ENCODE measurements at regions not wholly inside any gene's neighbourhood (a gene's known extent, or its start where the extent isn't known, plus 50 kb on each side); places are given as distances from the start of the nearest gene placed in this dataset.

- no peaks in the 10 kb centered on the region for H3K36me3 ChIP-seq (replicated peaks in 1 of 2)
- no peak for DNase-seq
- no peaks in the 10 kb centered on the region for H3K4me1 ChIP-seq (replicated peaks in 1 of 2)
- no peak overlapping the region for H3K27ac ChIP-seq
- no peaks in the 10 kb centered on the region for H3K9me3 ChIP-seq (replicated peaks in 1 of 3)
- WGBS, 4 donors = 80 to 91% (median 85%) methylated on average over 2 of the region's 2 CpGs
- intact Hi-C loops (cut with DNase I) = loop anchor here in 1 of 2 donors (10.0 kb wide), 2 partner anchors 396 to 666 kb away; partner anchors contain the start of genes BRCA2, PDS5B and ZAR1L
- no peak for TF ChIP-seq CTCF (IDR thresholded peaks at IDR 0.05)
- no peak for TF ChIP-seq POLR2A (IDR thresholded peaks at IDR 0.05)
- no peak overlapping the region for H3K4me3 ChIP-seq
- H3K27me3 ChIP-seq = no peaks in the 10 kb centered on the region
Measured at GRCh38 chr13:31918707-31919106, 112.9 kb upstream of the FRY start.

DNA sequence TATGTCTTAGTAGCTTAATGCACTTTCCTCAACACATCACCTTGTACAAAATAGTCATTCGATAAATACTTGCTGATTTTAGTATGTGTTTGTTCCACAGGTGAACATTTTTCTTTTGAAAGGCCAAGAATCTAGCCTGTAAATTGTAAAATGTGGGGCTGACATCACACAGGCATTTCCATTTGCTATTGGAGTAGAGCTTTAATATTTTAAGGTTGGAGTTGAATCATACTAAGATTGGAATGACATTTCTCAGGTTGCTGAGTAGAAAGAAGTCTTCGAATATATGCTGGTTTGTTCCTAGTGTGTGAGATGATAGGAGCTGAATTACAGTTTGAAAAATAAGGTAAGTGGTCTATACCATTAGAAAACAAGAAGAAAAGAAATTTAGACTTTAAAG lies 112.3 kb upstream of the FRY start:
- intact Hi-C loops (cut with DNase I) = loop anchor here in 1 of 2 donors (10.0 kb wide), 2 partner anchors 396 to 666 kb away; partner anchors contain the start of genes BRCA2, PDS5B and ZAR1L
- H3K4me1 ChIP-seq (replicated peaks in 1 of 2) = no peaks in the 10 kb centered on the region
- no peaks in the 10 kb centered on the region for H3K36me3 ChIP-seq (replicated peaks in 1 of 2)
- no peak overlapping the region for H3K4me3 ChIP-seq
- DNase-seq = no peak
- 87 to 91% (median 88%) methylated on average over 2 of the region's 2 CpGs for WGBS, 4 donors
- no peaks in the 10 kb centered on the region for H3K9me3 ChIP-seq (replicated peaks in 1 of 3)
- H3K27ac ChIP-seq = no peak overlapping the region
- TF ChIP-seq CTCF (IDR thresholded peaks at IDR 0.05) = no peak
- TF ChIP-seq POLR2A (IDR thresholded peaks at IDR 0.05) = no peak
- H3K27me3 ChIP-seq = no peaks in the 10 kb centered on the region

GRCh38 chr13:31919971-31920726 lies 111.4 kb upstream of the FRY start:
- Histone ChIP-seq H3K36me3 (replicated peaks in 1 of 2) (no peaks in the 10 kb centered on the region), H3K27ac (no peak overlapping the region), H3K27me3 (no peaks in the 10 kb centered on the region), H3K9me3 (replicated peaks in 1 of 3) (no peaks in the 10 kb centered on the region), H3K4me1 (replicated peaks in 1 of 2) (no peaks in the 10 kb centered on the region), H3K4me3 (no peak overlapping the region)
- intact Hi-C loops (cut with DNase I) = loop anchor here in 1 of 2 donors (10.0 kb wide), 2 partner anchors 395 to 665 kb away; partner anchors contain the start of genes BRCA2, PDS5B and ZAR1L
- no peak for DNase-seq
- no peak for TF ChIP-seq CTCF (IDR thresholded peaks at IDR 0.05)
- no peak for TF ChIP-seq POLR2A (IDR thresholded peaks at IDR 0.05)
- 66 to 72% (median 69%) methylated on average over 4 of the region's 4 CpGs for WGBS, 4 donors

DNA sequence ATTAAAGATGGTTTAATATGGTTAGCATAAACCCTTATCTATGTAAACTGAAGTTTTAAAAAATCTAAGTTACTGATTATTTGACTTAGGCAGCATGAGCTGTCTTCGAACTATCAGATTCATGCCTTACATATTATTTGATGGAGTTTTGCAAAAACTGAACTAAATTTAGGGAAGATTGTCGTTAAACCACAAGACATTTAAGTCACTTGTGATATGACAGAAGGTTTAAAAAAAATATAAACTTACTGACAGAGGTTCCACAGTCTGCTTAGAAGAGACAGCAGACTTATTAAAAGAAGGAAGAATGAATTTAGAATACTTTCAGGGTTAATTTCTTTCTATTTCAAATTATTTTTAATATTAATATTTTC lies 110.9 kb upstream of the FRY start:
- H3K36me3 ChIP-seq (replicated peaks in 1 of 2) = no peaks in the 10 kb centered on the region
- 66 to 77% (median 68%) methylated on average over 2 of the region's 2 CpGs for WGBS, 4 donors
- no peak for DNase-seq
- no peaks in the 10 kb centered on the region for H3K4me1 ChIP-seq (replicated peaks in 1 of 2)
- H3K27me3 ChIP-seq = no peaks in the 10 kb centered on the region
- TF ChIP-seq POLR2A (IDR thresholded peaks at IDR 0.05) (no peak), CTCF (IDR thresholded peaks at IDR 0.05) (no peak)
- no peak overlapping the region for H3K27ac ChIP-seq
- intact Hi-C loops (cut with DNase I) = no loop called here
- no peaks in the 10 kb centered on the region for H3K9me3 ChIP-seq (replicated peaks in 1 of 3)
- H3K4me3 ChIP-seq = no peak overlapping the region
